SK-N-SH treated with all-trans-retinoic acid at 6 μM for 48 hours (cell line): ENCODE measurements at regions not wholly inside any gene's neighbourhood (a gene's known extent, or its start where the extent isn't known, plus 50 kb on each side); places are given as distances from the start of the nearest gene placed in this dataset.
A peak's percentile ranks its signal among the peaks of the same experiment; 100 is the strongest.

Source experiments
- ATAC-seq: fragments of 200-7000 bp; cut with Tn5 transposase; 3 replicates; pipeline ENCODE4 v1.9.1; 2020; ENCODE audit warnings: mild to moderate bottlenecking, moderate library complexity
- ARNTL ChIP-seq: fragments of 450-650 bp; formaldehyde crosslinking; IDR thresholded peaks from 2 replicates; pipeline ENCODE4 v1.5.0; 2020; ENCODE audit warnings: low read depth, mild to moderate bottlenecking, moderate library complexity, borderline replicate concordance
- CSDC2 ChIP-seq: fragments of 250-450 bp; sonication (Bioruptor Pico); IDR thresholded peaks from 2 replicates; pipeline ENCODE4 v1.5.0; 2020; ENCODE audit warnings: mild to moderate bottlenecking, moderate library complexity
- ISL1 ChIP-seq: fragments of 250-450 bp; sonication (Bioruptor Pico); IDR thresholded peaks from 2 replicates; pipeline ENCODE4 v2.1.2; 2022; ENCODE audit warnings: mild to moderate bottlenecking, moderate library complexity
- OSR1 ChIP-seq: fragments of 250-450 bp; sonication (Bioruptor Pico); IDR thresholded peaks from 2 replicates; pipeline ENCODE4 v1.8.0; 2022; ENCODE audit warnings: moderate library complexity, mild to moderate bottlenecking, inconsistent platforms
- PPARA ChIP-seq: fragments of 250-450 bp; sonication (Bioruptor Pico); IDR thresholded peaks from 2 replicates; pipeline ENCODE4 v1.5.0; 2020; ENCODE audit warnings: mild to moderate bottlenecking, borderline replicate concordance
- SNAI2 ChIP-seq: fragments of 250-450 bp; sonication (Bioruptor Pico); IDR thresholded peaks from 2 replicates; pipeline ENCODE4 v1.5.0; 2020; ENCODE audit warnings: mild to moderate bottlenecking, moderate library complexity
- TOX ChIP-seq: fragments of 250-450 bp; sonication (Bioruptor Pico); IDR thresholded peaks from 2 replicates; pipeline ENCODE4 v1.8.0; 2021; ENCODE audit warnings: mild to moderate bottlenecking, moderate library complexity, borderline replicate concordance
- ZC3H10 ChIP-seq: fragments of 250-450 bp; sonication (Bioruptor Pico); IDR thresholded peaks from 2 replicates; pipeline ENCODE4 v1.5.1; 2021; ENCODE audit warnings: mild to moderate bottlenecking, moderate library complexity
- ZFP3 ChIP-seq: fragments of 250-450 bp; sonication (Bioruptor Pico); IDR thresholded peaks from 2 replicates; pipeline ENCODE4 v1.5.0; 2020; ENCODE audit warnings: mild to moderate bottlenecking, moderate library complexity
- ZFP30 ChIP-seq: fragments of 450-650 bp; formaldehyde crosslinking; IDR thresholded peaks from 2 replicates; pipeline ENCODE4 v1.5.0; 2022; ENCODE audit warnings: mild to moderate bottlenecking, moderate library complexity
- ZNF565 ChIP-seq: fragments of 450-650 bp; formaldehyde crosslinking; conservative IDR thresholded peaks from 2 replicates; pipeline ENCODE4 v1.5.0; 2020; ENCODE audit warnings: low read depth, mild to moderate bottlenecking, moderate library complexity
- ZNF70 ChIP-seq: fragments of 450-650 bp; formaldehyde crosslinking; IDR thresholded peaks from 2 replicates; pipeline ENCODE4 v1.5.0; 2020; ENCODE audit warnings: mild to moderate bottlenecking, moderate library complexity
- ZNF8 ChIP-seq: fragments of 450-650 bp; formaldehyde crosslinking; IDR thresholded peaks from 2 replicates; pipeline ENCODE4 v1.5.0; 2020; ENCODE audit warnings: mild to moderate bottlenecking, moderate library complexity
- TF ChIP-seq, protein P1 (sequence below): fragments of 250-450 bp; sonication (Bioruptor Pico); IDR thresholded peaks from 2 replicates; pipeline ENCODE4 v1.5.0; 2020; ENCODE audit warnings: mild to moderate bottlenecking, moderate library complexity
- TF ChIP-seq, protein P2 (sequence below): fragments of 250-450 bp; sonication (Bioruptor Pico); IDR thresholded peaks from 2 replicates; pipeline ENCODE4 v1.5.1; 2021; ENCODE audit warnings: mild to moderate bottlenecking, moderate library complexity
- TF ChIP-seq, protein P3 (sequence below): fragments of 250-450 bp; sonication (Bioruptor Pico); IDR thresholded peaks from 2 replicates; pipeline ENCODE4 v1.8.0; 2020; ENCODE audit warnings: mild to moderate bottlenecking, moderate library complexity, borderline replicate concordance
- TF ChIP-seq, protein P4 (sequence below): fragments of 250-450 bp; sonication (Bioruptor Pico); IDR thresholded peaks from 2 replicates; pipeline ENCODE4 v1.5.1; 2020; ENCODE audit warnings: low read depth, mild to moderate bottlenecking, moderate library complexity
- TF ChIP-seq, protein P5 (sequence below): fragments of 250-450 bp; sonication (Bioruptor Pico); IDR thresholded peaks from 2 replicates; pipeline ENCODE4 v1.8.0; 2021; ENCODE audit warnings: low read depth, mild to moderate bottlenecking, moderate library complexity, borderline replicate concordance

DNA sequence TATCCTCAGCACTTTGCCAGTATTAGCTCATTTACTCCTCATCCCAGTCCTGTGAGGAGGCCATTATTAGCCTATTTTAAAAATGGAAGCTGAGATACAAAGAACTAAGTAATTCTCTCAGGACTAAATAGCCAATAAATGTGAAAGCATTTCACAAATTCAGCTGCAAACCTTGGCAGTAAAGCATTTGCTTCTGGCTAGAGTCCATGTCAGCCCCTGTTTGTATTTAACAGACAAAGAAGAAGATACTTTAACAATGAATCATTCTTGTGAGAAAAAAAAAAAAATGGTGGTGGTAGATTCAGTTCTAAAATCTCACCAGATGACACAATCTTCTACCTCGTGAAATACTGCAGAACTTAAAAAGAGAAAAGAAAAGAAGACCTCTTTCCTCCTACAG is 85.0 kb upstream of the CNTN6 start:
- ATAC-seq = no peak
- peak; percentile 75 for TF ChIP-seq ISL1 (CRISPR knock-in tag)
- TF ChIP-seq, protein P1, sequence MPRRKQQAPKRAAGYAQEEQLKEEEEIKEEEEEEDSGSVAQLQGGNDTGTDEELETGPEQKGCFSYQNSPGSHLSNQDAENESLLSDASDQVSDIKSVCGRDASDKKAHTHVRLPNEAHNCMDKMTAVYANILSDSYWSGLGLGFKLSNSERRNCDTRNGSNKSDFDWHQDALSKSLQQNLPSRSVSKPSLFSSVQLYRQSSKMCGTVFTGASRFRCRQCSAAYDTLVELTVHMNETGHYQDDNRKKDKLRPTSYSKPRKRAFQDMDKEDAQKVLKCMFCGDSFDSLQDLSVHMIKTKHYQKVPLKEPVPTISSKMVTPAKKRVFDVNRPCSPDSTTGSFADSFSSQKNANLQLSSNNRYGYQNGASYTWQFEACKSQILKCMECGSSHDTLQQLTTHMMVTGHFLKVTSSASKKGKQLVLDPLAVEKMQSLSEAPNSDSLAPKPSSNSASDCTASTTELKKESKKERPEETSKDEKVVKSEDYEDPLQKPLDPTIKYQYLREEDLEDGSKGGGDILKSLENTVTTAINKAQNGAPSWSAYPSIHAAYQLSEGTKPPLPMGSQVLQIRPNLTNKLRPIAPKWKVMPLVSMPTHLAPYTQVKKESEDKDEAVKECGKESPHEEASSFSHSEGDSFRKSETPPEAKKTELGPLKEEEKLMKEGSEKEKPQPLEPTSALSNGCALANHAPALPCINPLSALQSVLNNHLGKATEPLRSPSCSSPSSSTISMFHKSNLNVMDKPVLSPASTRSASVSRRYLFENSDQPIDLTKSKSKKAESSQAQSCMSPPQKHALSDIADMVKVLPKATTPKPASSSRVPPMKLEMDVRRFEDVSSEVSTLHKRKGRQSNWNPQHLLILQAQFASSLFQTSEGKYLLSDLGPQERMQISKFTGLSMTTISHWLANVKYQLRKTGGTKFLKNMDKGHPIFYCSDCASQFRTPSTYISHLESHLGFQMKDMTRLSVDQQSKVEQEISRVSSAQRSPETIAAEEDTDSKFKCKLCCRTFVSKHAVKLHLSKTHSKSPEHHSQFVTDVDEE (CRISPR knock-in tag) = no peak

DNA sequence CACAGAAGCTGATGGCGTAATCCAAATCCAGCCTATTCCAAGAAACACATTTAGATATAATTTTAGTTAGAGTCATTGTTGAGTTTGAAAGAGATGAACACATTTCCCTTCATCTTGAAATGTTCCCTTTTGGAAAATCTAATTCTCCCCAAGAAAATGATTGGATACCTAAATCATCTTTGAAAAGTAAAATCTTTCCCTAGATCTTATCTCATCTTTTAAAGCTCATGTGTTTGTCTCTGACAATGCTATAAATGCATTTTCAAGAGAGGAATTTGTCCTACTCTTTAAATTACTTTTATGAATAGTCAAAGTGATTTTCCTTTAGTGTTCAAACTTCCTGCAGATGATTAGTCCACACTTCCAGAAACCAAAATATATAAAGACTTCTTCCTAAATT is 82.6 kb upstream of the CNTN6 start:
- TF ChIP-seq ISL1 (CRISPR knock-in tag) = peak; percentile 93
- TF ChIP-seq, protein P1 (CRISPR knock-in tag) = no peak
- ATAC-seq = no peak

DNA sequence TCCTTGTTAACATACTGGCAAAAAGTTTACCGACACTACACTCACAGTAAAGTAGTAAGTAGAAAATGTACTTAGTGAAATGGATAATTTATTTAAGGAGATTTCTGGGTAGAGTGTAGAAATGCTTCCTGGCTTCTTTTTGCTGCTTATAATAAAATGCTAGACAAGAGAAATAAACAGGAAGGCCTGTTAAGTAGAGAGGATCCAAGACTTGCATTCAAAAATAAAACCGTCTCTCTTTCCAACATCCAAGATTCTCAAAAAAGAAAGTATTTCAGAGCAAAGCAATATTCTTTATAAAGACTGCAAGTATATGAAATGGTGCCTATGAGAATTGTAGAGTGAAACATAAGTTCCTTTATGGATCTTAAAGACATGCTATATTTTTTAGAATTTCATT is 77.0 kb upstream of the CNTN6 start:
- TF ChIP-seq PPARA (CRISPR knock-in tag) (no peak), SNAI2 (CRISPR knock-in tag) (no peak), ZNF8 (CRISPR knock-in tag) (no peak), ZFP3 (CRISPR knock-in tag) (no peak), ISL1 (CRISPR knock-in tag) (no peak)
- TF ChIP-seq, protein P2, sequence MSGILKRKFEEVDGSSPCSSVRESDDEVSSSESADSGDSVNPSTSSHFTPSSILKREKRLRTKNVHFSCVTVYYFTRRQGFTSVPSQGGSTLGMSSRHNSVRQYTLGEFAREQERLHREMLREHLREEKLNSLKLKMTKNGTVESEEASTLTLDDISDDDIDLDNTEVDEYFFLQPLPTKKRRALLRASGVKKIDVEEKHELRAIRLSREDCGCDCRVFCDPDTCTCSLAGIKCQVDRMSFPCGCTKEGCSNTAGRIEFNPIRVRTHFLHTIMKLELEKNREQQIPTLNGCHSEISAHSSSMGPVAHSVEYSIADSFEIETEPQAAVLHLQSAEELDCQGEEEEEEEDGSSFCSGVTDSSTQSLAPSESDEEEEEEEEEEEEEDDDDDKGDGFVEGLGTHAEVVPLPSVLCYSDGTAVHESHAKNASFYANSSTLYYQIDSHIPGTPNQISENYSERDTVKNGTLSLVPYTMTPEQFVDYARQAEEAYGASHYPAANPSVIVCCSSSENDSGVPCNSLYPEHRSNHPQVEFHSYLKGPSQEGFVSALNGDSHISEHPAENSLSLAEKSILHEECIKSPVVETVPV (CRISPR knock-in tag) = no peak
- TF ChIP-seq, all 23 proteins: peak for 0
- ATAC-seq = no peak

DNA sequence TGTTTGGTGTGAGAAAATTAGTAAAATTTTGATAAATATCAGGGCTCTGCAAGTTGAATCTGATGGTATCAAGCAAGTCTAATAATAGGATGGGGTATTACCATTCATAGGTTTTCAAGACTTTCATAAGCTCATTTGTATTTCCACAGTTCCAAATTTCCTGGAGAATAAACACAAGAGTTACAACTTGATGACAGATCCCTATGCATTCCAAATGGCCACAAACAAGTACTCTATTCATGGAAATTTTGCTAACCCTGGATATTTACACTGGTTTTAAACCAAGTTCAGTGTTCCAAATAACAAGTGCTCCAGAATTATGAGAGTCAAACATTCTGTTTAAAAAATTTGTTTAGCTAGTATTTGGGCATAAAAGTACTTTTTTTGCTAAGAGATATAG is 75.0 kb upstream of the CNTN6 start:
- ATAC-seq = no peak
- TF ChIP-seq OSR1 (CRISPR knock-in tag) = no peak
- no peak for TF ChIP-seq ZFP30 (CRISPR knock-in tag)
- no peak for TF ChIP-seq PPARA (CRISPR knock-in tag)
- TF ChIP-seq, protein P3, sequence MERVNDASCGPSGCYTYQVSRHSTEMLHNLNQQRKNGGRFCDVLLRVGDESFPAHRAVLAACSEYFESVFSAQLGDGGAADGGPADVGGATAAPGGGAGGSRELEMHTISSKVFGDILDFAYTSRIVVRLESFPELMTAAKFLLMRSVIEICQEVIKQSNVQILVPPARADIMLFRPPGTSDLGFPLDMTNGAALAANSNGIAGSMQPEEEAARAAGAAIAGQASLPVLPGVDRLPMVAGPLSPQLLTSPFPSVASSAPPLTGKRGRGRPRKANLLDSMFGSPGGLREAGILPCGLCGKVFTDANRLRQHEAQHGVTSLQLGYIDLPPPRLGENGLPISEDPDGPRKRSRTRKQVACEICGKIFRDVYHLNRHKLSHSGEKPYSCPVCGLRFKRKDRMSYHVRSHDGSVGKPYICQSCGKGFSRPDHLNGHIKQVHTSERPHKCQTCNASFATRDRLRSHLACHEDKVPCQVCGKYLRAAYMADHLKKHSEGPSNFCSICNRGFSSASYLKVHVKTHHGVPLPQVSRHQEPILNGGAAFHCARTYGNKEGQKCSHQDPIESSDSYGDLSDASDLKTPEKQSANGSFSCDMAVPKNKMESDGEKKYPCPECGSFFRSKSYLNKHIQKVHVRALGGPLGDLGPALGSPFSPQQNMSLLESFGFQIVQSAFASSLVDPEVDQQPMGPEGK (CRISPR knock-in tag) = no peak
- no peak for TF ChIP-seq ISL1 (CRISPR knock-in tag)
- TF ChIP-seq ZFP3 (CRISPR knock-in tag) = no peak
- no peak for TF ChIP-seq CSDC2 (CRISPR knock-in tag)
- no peak for TF ChIP-seq ZNF70 (CRISPR knock-in tag)
- TF ChIP-seq, protein P4, sequence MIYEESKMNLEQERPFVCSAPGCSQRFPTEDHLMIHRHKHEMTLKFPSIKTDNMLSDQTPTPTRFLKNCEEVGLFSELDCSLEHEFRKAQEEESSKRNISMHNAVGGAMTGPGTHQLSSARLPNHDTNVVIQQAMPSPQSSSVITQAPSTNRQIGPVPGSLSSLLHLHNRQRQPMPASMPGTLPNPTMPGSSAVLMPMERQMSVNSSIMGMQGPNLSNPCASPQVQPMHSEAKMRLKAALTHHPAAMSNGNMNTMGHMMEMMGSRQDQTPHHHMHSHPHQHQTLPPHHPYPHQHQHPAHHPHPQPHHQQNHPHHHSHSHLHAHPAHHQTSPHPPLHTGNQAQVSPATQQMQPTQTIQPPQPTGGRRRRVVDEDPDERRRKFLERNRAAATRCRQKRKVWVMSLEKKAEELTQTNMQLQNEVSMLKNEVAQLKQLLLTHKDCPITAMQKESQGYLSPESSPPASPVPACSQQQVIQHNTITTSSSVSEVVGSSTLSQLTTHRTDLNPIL = no peak
- TF ChIP-seq SNAI2 (CRISPR knock-in tag) = no peak
- TF ChIP-seq, protein P1 (CRISPR knock-in tag) = no peak
- no peak for TF ChIP-seq TOX (CRISPR knock-in tag)
- no peak for TF ChIP-seq ZNF565
- TF ChIP-seq ZNF8 (CRISPR knock-in tag) = no peak
- TF ChIP-seq, protein P2 (CRISPR knock-in tag) = no peak
- TF ChIP-seq, protein P5, sequence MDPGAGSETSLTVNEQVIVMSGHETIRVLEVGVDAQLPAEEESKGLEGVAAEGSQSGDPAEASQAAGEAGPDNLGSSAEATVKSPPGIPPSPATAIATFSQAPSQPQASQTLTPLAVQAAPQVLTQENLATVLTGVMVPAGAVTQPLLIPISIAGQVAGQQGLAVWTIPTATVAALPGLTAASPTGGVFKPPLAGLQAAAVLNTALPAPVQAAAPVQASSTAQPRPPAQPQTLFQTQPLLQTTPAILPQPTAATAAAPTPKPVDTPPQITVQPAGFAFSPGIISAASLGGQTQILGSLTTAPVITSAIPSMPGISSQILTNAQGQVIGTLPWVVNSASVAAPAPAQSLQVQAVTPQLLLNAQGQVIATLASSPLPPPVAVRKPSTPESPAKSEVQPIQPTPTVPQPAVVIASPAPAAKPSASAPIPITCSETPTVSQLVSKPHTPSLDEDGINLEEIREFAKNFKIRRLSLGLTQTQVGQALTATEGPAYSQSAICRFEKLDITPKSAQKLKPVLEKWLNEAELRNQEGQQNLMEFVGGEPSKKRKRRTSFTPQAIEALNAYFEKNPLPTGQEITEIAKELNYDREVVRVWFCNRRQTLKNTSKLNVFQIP = no peak
- no peak for TF ChIP-seq ZC3H10 (CRISPR knock-in tag)
- no peak for TF ChIP-seq ARNTL
